ENCODE measurements at regions not wholly inside any gene's neighbourhood (a gene's known extent, or its start where the extent isn't known, plus 50 kb on each side); places are given as distances from the start of the nearest gene placed in this dataset.
"Not testable (repeated sequence)": the region's sequence is repeated elsewhere in the genome, so short reads cannot be mapped to it uniquely, and the experiment has no call there.

GRCh38 chr22:25309586-25309985, 90.1 kb downstream of the CRYBB2 start:
- TF ChIP-seq EZH2phosphoT487 (IDR thresholded peaks at IDR 0.05; ENCODE audit: borderline replicate concordance); CTCF (IDR thresholded peaks at IDR 0.05 in 2 of 3, conservative IDR thresholded peaks at IDR 0.05 in 1 of 3; ENCODE audit: borderline replicate concordance in 1 of 3, insufficient read depth in 1 of 3, low read depth in 2 of 3, low read length in 2 of 3); MAX (IDR thresholded peaks at IDR 0.05); POLR2A (IDR thresholded peaks at IDR 0.05; ENCODE audit: borderline replicate concordance, extremely low read depth, insufficient read depth, insufficient read length); CEBPB (IDR thresholded peaks at IDR 0.05; ENCODE audit: low read depth); EGR1 (IDR thresholded peaks at IDR 0.05; ENCODE audit: low read depth); POLR2AphosphoS5 (IDR thresholded peaks at IDR 0.05; ENCODE audit: low read depth, low read length); JUND (IDR thresholded peaks at IDR 0.05); EZH2 (IDR thresholded peaks at IDR 0.05); FOSL1 (IDR thresholded peaks at IDR 0.05; ENCODE audit: low read depth); SP1 (IDR thresholded peaks at IDR 0.05; ENCODE audit: low read depth): not testable (repeated sequence)
- TF ChIP-seq, protein P1, sequence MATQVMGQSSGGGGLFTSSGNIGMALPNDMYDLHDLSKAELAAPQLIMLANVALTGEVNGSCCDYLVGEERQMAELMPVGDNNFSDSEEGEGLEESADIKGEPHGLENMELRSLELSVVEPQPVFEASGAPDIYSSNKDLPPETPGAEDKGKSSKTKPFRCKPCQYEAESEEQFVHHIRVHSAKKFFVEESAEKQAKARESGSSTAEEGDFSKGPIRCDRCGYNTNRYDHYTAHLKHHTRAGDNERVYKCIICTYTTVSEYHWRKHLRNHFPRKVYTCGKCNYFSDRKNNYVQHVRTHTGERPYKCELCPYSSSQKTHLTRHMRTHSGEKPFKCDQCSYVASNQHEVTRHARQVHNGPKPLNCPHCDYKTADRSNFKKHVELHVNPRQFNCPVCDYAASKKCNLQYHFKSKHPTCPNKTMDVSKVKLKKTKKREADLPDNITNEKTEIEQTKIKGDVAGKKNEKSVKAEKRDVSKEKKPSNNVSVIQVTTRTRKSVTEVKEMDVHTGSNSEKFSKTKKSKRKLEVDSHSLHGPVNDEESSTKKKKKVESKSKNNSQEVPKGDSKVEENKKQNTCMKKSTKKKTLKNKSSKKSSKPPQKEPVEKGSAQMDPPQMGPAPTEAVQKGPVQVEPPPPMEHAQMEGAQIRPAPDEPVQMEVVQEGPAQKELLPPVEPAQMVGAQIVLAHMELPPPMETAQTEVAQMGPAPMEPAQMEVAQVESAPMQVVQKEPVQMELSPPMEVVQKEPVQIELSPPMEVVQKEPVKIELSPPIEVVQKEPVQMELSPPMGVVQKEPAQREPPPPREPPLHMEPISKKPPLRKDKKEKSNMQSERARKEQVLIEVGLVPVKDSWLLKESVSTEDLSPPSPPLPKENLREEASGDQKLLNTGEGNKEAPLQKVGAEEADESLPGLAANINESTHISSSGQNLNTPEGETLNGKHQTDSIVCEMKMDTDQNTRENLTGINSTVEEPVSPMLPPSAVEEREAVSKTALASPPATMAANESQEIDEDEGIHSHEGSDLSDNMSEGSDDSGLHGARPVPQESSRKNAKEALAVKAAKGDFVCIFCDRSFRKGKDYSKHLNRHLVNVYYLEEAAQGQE (IDR thresholded peaks at IDR 0.05; ENCODE audit: low read depth), result not testable (repeated sequence)
